ENCODE measurements at regions not wholly inside any gene's neighbourhood (a gene's known extent, or its start where the extent isn't known, plus 50 kb on each side); places are given as distances from the start of the nearest gene placed in this dataset.

DNA sequence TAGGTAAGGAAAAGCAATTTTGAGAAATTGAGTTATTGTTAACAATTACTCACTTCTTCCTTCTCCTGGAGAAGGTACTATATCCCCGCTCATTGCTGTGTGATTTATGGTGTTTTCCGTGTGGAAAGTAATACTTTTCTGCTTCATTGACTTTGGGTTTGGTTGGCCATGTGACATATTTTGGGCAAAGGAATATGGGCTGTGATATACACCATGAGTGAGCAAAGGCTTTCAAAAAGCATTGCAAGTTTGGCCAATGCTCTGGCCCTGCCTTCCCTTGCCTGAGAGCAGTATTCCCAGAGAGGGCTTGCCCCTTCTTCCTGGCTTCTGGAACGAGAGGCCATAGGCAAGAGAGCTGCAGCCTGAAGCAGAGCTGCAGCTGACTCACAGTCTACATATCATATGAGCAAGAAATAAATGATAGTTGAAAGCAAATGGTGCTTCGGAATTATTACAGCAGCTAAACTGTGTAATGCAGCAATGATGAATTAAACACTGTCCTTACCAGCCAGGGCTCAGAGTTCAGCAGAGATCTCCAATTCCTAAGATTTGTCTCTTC, 216.8 kb upstream of the CD96 start:
- H3K23ac ChIP-seq (ENCODE audit: insufficient read length) = no peak overlapping the region
- no peaks in the 10 kb centered on the region for H3K36me3 ChIP-seq (ENCODE audit: control insufficient read depth in 2 of 4, insufficient read depth in 4 of 4, low read length in 3 of 4)
- H2AFZ ChIP-seq (ENCODE audit: low read length) = no peak overlapping the region
- H3K79me1 ChIP-seq (ENCODE audit: low read depth, low read length) = no peaks in the 10 kb centered on the region
- H3K18ac ChIP-seq (ENCODE audit: extremely low read depth, low read length) = no peak overlapping the region
- no peak overlapping the region for H2BK15ac ChIP-seq (ENCODE audit: low read length)
- no peaks in the 10 kb centered on the region for H4K20me1 ChIP-seq (replicated peaks in 1 of 2; ENCODE audit: control insufficient read depth in 1 of 2, insufficient read depth in 2 of 2, low read length in 2 of 2)
- no peaks in the 10 kb centered on the region for H3K79me2 ChIP-seq (ENCODE audit: control insufficient read depth in 1 of 2, insufficient read depth in 2 of 2, low read length in 2 of 2)
- no peak overlapping the region for H2BK12ac ChIP-seq (ENCODE audit: low read depth, low read length)
- no peak overlapping the region for H2AK5ac ChIP-seq (ENCODE audit: low read depth, low read length)
- no peak overlapping the region for H3K56ac ChIP-seq (replicated peaks; ENCODE audit: insufficient read length, low read depth, low read length)
- H3K4ac ChIP-seq (replicated peaks; ENCODE audit: insufficient read length, low read depth, low read length) = no peak overlapping the region
- H3K27ac ChIP-seq (ENCODE audit: low read depth, low read length) = no peak overlapping the region
- POLR2A ChIA-PET (ENCODE audit: partially characterized antibody) = no interaction called here
- H2BK20ac ChIP-seq (ENCODE audit: low read length) = no peak overlapping the region
- CTCF ChIA-PET (ENCODE audit: partially characterized antibody) = interaction anchor here (1.6 to 1.7 kb wide), 2 partner anchors 13 to 48 kb away, joined by 3 to 5 read pairs; no protein-coding TSS in a partner anchor
- H4K91ac ChIP-seq (replicated peaks; ENCODE audit: insufficient read length, low read length) = no peak overlapping the region
- no peak overlapping the region for H4K8ac ChIP-seq (ENCODE audit: extremely low read depth, insufficient read depth, low read length)
- no peak overlapping the region for H4K5ac ChIP-seq (ENCODE audit: insufficient read length, low read depth, low read length)
- no peak overlapping the region for H3K9ac ChIP-seq (replicated peaks in 1 of 4; ENCODE audit: extremely low read depth in 1 of 4, low read depth in 3 of 4, low read length in 3 of 4)
- H3K9me3 ChIP-seq (ENCODE audit: insufficient read depth in 2 of 2, low read depth in 1 of 2, low read length in 1 of 2) = no peaks in the 10 kb centered on the region
- no peak overlapping the region for H3K4me2 ChIP-seq (ENCODE audit: insufficient read depth in 1 of 2, low read depth in 2 of 2, low read length in 2 of 2)
- TF ChIP-seq RAD21 (IDR thresholded peaks at IDR 0.05 in 1 of 2, conservative IDR thresholded peaks at IDR 0.05 in 1 of 2; ENCODE audit: low read depth in 2 of 2, low read length in 2 of 2) = no peak
- TF ChIP-seq NRF1 (IDR thresholded peaks at IDR 0.05; ENCODE audit: low read depth, low read length) = no peak
- TF ChIP-seq BACH1 (IDR thresholded peaks at IDR 0.05; ENCODE audit: low read length) = no peak
- no peak for TF ChIP-seq TEAD4 (IDR thresholded peaks at IDR 0.05; ENCODE audit: low read depth, low read length)
- TF ChIP-seq MAFK (IDR thresholded peaks at IDR 0.05; ENCODE audit: low read depth, low read length) = no peak
- TF ChIP-seq JUN (IDR thresholded peaks at IDR 0.05; ENCODE audit: low read depth, low read length) = no peak
- no peak for TF ChIP-seq CTBP2 (IDR thresholded peaks at IDR 0.05; ENCODE audit: borderline replicate concordance, insufficient read depth, insufficient read length, low read length)
- WGBS, 2 experiments (ENCODE audit: extremely low coverage in 1 of 2, insufficient coverage in 1 of 2, insufficient read length in 1 of 2, insufficient replicate concordance in 2 of 2, low coverage in 1 of 2, low lambda C conversion rate in 2 of 2, missing lambda C conversion rate in 1 of 2) = 91% methylated on average over 4 of the region's 4 CpGs; no CpG with 5 or more reads in 1 of the 2 experiments
- no peaks in the 10 kb centered on the region for H3K23me2 ChIP-seq (ENCODE audit: low read depth, low read length)
- no peaks in the 10 kb centered on the region for H3K4me1 ChIP-seq (replicated peaks in 1 of 4; ENCODE audit: control insufficient read depth in 3 of 4, insufficient read depth in 4 of 4, low read length in 3 of 4)
- no peak overlapping the region for H2BK120ac ChIP-seq (replicated peaks; ENCODE audit: low read depth, low read length)
- H3K27me3 ChIP-seq (replicated peaks in 1 of 4; ENCODE audit: control insufficient read depth in 3 of 4, extremely low read depth in 1 of 4, insufficient read depth in 3 of 4, low read length in 3 of 4) = peaks cover 0 to 1% (median 0%) of the 10 kb centered on the region in 4 experiments; a peak in 2 of 7 replicates
- H3K4me3 ChIP-seq (ENCODE audit: extremely low read depth in 1 of 4, insufficient read depth in 2 of 4, low read depth in 3 of 4, low read length in 4 of 4) = no peak overlapping the region
- H3K14ac ChIP-seq (ENCODE audit: insufficient read length) = no peak overlapping the region
- no peak overlapping the region for H2BK5ac ChIP-seq (ENCODE audit: low read depth, low read length)
- DNase-seq (ENCODE audit: low read depth in 1 of 2, low spot score in 2 of 2) = no peak
- FAIRE-seq = no peak

All from H1 (cell line).